NCI-H2107 treated with DMSO at 0.1 percent for 48 hours (cell line): ENCODE measurements at regions not wholly inside any gene's neighbourhood (a gene's known extent, or its start where the extent isn't known, plus 50 kb on each side); places are given as distances from the start of the nearest gene placed in this dataset.

Source experiments
- DNase-seq: peaks from one replicate; lab custom pipeline; 2025; ENCODE audit not compliant: unreplicated experiment; lab: John Stamatoyannopoulos, UW

DNA sequence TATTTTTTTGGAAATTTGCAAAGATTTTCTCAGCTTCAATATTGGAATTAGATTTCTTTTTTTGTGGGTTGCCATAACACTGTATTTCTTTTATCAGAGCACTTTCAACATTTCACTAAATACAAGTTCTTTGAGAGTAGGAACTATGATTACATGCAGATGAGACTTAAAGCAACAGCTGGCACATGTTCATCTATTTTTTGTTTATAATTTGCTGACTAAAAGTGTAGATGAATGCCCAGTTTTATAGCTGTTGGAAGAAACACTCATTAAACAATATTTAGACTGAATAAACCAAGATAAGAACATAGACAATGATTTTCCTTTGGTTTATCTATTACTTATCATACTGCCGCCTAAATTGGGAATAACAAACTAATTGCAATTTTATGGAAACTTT lies 803.0 kb upstream of the KLHL1 start:
- no peak for DNase-seq

DNA sequence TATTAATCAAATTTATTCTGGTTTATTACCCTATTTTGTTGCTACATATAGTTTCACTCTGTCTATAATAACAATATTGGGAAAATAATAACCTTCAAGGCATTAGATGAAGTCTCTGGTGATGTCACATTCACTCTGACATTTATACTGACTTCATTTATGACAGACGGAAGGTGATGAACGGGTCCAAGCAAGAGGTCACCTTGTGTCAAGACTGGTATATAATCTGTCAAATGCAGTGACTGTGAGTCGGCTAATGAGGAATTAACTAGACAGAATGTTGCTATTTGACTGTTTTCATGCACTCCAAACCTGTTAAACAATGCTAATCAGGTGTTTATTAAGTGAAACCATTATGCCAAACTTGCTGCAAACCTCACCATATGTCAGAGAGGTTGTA lies 800.5 kb upstream of the KLHL1 start:
- no peak for DNase-seq

DNA sequence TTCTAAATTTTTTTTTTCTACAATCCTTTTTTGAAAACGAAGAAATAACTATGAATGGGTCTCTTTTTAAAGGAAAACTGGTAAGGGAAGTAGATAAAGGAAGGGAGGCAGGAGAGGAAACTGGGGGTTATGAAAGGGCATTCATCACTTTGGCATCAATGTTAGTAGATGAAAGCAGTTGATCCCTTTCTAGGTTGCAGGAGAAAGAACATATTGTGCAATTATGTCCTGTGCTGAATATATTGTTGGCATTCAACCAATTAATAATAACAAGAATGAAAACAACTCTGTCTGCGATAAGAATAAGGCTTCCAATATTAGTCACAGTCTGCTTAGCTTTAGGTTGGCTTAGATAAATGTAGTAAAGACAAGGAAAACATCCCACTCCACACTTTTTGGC lies 796.8 kb upstream of the KLHL1 start:
- DNase-seq, result no peak

DNA sequence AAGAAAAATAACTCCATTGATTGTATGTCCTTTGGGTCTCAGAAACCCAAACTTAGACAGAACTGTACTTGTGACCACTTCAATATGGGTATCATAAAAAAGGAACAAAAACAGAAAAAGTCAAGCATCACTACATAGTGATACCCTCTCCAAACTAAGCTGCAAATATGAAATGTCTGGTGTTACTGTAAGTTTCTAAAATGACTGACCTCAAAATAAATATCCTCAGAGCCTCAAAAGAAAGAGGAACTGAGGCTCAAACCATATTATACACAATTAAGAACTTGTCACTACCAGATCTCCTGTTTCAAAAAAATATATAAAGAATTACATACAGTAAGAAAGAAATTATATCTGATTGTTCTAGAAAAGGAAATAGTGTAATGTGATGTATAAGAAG lies 787.9 kb upstream of the KLHL1 start:
- DNase-seq, result no peak

DNA sequence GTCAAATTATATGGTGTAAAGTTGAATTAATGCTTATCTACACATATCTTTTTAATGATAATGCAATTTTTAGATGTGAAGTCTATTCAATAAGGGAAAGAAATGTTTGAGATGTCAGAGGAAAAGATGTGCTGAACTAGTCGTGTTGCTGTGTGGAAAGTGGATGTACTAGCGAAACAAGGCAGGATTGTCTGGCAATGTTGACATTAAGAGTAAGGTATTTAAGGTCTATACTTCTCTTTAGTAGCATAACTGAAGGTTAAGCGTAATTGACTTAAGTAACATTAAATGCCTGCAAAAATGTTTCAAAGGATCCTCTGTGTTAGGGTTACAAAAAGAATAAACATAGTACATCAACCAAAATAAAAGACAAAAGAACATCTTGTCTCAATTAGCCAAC lies 787.3 kb upstream of the KLHL1 start:
- no peak for DNase-seq

DNA sequence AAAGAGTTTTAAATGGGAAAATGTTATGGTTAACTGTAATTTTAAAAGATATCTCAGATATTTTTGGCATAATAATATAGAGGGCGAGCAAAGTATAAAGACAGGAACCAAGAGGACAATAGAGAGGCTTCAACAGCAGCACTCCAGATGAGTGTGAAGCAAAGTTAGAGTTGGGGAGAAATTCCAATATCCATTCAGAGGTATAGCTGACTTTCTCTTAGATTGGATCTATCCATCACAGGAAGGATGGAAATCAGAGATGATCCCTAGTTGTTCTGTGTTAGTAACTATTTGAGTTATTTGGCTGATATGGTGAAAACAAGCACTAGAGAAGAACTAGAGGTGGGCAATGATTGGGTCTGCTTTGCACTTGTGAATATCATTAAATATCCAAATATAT lies 786.0 kb upstream of the KLHL1 start:
- no peak for DNase-seq

DNA sequence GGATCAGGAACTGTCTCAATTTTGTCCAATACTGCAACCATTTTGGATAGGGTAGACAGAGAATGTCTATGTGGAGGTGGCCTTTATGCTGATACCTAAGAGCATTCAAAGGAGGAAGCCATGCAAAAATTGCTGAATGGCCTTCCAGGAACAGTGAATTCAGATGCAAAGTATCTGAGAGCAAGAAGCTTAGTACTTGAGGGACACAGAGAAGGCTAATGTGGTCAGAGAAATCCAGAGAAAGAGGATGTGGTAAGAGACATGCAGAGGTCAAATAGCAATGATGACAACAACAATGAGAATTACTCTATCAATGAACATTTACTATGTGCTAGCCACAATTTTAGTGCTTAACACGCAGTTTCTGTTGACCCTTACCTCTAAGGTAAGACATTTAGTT lies 785.6 kb upstream of the KLHL1 start:
- no peak for DNase-seq

DNA sequence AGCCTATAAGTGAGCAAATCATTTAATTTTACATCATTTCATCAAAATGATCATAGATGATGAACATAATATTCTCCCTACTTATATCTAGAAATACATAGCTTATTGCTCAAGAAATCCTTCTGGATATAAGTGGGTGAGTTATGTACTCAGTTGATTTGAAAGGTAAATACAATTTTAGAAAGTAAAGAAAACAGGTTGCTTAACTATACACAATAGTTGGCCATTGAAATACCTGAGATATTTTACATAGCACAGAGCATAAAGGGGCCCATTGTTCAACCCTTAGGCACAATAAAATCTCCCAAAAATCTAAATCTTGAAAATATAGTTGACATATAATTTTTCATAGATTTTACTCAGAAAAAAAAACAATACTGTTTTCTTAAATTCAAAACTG lies 782.0 kb upstream of the KLHL1 start:
- no peak for DNase-seq

DNA sequence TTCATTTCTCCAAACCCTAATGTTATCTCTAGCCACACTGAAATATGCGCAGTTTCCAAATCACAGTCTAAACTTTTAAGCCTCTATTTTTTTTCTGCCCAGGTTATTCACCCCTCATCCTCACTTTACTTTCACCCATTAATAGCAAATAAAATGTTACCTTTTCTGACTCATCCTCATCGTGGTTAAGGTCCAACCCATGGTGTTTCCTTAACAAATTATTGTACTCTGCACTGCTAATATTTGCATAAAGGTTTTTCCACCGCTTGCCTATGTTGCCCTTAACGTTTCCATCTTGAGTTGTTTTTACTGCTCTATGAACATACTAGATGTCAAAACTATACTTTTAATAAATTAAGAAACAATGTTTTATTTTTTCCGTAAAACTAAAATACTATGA lies 780.9 kb upstream of the KLHL1 start:
- no peak for DNase-seq

DNA sequence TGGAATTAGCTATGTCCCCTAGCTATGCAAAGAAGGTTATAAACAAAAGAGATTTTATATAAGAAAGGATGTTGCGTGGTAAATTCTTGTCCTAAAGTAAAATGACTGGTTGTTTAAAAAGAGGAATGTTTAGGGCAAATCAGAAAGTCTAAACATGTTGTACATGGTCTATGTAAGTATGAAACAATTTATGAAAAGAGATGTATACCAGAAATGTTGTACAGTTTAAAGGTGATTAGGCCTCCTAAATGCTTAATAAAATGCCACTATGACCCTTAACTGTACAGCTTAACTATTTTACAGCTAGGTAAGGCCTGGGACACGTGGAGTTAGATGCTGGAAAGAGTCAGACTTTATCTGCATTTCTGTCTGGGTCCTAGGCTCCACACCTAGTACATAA lies 775.9 kb upstream of the KLHL1 start:
- DNase-seq, result no peak

DNA sequence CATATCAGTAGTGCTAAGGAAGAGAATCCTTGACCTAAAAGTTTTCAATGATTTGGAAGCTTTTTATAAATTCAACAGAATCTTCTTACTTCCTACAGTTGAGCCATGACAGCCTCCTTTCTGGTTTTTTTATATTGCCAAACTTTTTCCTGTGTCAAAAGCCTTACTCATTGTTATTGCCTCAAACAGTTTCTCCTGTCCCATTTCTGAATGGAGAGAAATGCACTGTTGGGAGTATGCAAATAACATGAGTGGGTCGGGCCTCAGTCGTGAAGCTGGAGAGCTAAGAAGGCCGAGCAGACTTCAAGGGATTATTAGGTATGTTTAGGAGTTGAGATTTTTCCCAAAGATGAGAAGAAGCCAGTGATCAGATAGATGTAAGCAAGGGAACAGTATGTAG lies 766.4 kb upstream of the KLHL1 start:
- no peak for DNase-seq

DNA sequence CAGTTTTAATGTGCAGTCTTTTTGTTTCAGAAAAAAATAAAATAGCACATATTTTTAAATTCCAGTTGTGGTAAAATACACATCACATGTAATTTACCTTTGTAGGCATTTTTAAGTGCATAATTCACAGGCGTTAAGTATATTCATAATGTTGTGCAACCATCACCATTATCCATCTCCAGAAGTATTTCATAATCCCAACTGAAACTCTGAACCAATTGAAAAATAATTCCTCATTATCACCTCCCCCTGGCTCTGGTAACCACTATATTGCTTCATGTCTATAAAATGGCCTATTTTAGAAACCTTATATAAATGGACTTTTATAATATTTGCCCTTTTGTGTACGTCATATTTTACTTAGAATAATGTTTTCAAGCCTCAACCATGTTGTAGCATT lies 756.5 kb upstream of the KLHL1 start:
- no peak for DNase-seq

DNA sequence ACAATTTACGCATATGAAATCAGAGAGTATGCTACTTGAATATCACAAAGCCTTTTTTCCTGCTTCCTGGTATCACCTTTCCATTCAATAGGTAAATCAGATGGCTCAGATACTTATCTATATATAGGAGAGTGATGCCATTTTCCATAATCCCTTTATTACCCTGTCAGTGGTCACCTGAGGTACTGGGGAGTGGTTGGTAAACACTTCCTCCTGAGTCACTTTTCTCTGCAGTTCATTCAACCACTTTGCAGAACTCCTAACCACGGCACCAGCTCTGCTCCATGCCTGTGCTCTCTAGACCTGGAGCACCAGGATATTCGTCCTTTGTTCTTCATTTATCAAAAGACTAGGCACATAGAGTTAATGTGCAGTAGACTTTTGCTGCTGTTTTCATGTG lies 748.5 kb upstream of the KLHL1 start:
- DNase-seq, result peak; percentile 13

DNA sequence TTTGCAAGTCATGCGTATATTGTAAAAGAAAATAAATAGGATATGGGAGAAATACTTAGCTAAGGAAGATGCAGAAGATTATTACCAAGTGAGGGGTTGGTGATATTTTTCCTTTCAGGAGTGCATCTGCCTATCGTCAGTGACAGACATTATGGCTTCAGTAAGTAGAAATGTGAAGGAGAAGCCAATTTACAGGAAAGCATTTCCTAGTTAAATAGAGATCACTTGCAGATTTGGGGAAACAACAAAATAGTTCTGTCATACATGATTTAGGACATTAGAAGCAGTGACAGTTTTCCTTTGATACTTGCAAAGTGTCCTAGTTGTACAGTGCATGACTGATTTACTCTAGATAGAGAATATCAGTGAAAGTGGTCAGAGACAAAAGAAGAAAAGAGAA lies 747.8 kb upstream of the KLHL1 start:
- DNase-seq, result no peak

DNA sequence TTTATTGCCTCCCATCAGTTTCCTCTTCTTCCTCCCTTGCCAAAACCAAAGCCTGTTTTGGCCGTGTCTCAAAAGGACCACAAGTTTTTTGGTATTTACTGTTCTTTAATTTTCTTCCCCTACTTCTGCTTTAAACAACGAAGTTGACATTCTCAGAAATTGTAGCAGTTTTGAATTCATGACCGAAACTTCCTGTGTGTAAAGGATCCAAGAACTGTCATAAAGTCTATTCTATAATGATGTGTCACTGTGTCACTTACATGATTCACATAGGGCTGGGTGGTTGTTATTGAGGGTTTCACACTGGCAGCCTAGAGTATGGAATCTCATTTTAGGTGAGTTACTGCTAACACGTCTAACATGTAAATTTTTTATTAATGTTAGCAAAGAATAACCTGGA lies 741.0 kb upstream of the KLHL1 start:
- DNase-seq, result no peak

DNA sequence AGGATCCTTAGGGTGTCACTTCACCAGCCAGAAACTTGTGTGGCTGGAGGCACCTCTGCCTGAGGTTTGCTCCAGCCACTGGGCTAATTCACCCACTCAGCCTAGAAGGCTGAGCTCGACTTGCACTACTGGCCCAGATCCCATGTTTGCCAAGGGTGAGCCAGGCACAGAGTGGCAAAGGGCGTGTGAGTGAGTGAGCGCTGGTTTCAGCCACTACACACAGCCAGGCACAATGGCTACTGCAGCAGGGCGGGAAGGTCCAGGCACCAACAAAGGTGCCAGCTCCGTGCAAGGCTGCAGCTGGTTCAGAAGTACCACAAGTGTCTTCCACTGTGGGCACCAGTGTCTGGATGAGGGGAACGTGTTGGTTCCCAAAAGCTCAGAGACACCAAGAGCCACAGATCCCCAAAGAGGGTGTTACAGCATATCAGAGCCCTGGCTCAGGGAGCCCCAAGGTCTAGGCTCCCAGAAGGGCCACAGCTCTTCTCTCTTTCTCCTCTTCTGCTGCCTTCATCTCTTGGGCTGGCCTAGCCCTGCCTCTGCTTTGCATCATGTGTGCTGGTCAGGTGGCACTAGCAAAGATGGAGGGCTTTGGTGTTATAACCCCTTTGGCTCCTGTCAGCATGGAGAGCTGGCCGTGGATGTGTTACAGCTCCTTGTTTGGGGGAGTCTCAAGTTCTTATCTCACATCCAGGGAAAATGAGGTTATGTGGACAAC lies 736.3 kb upstream of the KLHL1 start:
- DNase-seq, result no peak

DNA sequence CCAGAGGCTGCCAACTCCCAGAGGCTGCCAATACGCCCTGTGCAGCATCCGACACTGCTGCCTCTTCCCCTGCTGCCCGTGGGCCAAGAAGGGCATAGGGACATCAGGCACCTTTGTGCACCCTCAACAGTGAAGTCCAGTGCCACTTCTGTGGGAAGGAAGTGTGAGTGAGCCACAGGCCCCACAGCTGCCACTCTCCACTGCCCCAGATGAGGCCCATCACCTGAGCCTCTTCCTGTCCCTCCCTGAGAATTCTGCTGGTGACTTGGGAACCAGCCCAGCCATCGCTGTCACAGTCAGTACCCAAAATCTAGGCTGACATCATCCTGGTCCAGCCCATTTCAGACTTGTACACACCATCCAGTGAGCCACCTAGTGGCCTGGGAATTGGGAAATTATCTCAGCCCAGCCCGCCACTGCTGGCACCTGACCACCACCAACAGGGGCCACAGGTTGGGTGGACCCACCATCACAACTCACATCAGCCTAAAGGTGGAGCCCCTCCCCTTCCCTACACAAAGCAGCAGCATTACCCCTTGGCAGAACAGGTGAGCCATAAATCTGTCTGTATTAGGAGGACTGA lies 733.9 kb upstream of the KLHL1 start:
- DNase-seq, result no peak

DNA sequence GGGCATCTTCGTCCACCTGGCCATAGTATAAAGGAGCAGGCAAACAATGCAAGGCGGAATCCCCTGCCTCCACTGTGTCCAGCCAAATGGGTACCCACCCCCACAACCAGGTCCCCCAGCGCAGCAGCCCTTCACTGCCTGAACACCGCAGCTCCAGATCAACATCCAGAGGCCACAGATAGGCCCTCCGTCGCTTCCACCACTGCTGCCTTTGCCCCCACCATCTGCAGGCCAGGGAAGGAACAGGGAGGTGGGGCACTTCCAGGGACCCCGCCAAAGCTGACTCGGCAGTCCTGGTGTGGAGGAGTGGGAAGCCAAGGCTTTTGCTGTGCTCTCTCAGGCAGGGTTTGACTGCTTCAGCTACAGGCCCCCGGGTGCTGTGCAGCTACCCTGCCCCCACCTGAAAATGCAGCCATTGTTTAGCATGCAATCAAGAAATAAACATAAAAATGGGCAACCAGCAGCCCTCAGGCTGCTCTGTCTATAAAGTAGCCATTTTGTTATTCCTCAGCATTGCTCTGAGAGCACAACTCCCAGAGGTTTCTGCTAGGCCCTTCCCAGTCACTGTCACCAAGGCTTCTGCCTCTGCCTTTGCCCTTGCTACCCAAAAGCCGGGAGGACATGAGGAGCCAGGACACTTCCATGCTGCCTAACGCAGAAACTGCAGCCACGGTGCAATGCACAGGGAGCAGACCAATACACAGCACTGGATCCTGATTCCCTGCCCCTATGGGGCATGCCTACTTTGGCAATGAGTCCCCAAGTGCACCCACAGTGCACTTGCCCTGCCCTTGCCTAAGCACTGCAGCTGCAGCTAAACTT lies 733.2 kb upstream of the KLHL1 start:
- DNase-seq, result no peak

DNA sequence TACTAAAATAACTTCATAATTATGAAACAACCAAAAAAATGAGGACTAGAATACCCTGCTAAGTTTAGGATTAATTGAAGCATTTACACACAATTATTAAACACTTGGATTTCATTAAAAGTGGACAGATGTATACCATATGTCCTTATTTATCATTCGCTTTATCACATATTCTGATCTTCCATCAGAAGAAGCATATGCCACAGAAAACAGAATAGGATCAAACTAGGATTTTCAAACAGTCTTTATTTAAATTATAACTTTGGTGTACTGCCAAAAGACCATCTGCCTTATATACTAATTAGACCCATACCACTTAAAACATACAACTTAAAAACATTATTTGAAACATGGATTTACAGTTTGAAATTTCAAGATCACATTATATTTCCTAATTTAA lies 727.1 kb upstream of the KLHL1 start:
- no peak for DNase-seq

DNA sequence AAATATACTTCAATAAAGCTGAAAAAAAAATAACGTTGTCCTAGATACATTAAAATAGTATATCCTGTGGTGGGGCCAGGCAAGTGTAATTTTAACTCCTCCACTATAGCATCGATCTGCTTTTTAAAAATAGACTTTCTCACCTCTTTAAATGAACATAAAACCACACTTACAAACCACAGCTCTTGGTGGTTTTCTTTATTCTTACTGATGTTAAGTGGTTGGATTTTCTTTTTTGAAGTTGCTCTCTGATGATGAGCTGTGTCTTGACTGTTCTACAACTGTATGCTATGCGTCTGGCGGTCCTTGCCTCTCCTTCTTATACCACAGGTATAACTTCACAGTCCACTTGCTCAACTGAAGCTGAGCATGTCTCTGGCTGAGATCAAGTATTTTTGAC lies 721.5 kb upstream of the KLHL1 start:
- DNase-seq, result peak; percentile 84

DNA sequence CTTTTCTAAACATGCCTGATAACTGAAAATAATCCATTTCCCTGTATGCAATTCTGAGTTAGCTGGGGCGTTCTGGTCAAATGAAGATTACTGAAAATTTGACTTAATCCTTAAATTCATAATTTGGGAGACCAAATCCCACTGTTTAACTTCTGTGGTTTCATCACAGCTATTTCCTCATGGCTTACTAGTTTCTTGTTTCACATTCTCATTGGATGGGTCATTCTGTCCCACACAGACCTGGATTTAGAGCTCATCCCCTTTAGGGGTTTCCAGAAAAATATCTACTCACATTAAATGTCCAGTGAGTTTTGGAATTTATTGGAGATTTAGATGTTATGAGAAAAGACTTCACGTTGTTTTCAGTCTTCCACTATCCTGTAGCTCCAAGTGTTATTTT lies 709.3 kb upstream of the KLHL1 start:
- no peak for DNase-seq

DNA sequence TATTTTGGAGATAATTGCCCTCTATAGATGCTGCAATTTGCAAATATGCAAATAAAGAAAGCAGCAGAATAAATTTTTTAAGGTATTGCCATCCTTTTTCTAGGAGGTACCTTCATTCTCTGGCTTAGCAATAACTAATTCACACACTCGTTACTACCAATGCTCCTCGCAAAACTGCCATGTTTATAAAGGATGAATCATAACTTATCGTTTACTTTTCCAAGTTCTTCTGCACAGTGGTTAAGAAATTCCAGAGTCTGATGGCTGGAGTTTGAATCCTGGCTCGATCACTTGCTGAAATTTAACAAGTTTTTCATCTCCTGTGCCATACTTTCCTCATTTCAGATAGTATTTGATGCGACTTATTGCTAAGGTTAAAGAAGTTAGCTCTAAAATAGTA lies 708.6 kb upstream of the KLHL1 start:
- DNase-seq, result no peak
